ENCODE measurements at regions not wholly inside any gene's neighbourhood (a gene's known extent, or its start where the extent isn't known, plus 50 kb on each side); places are given as distances from the start of the nearest gene placed in this dataset.

GRCh38 chr1:229141271-229141670, 129.6 kb upstream of the RAB4A start (continued):
- TF ChIP-seq CTCF (IDR thresholded peaks at IDR 0.05; ENCODE audit: low read depth, low read length, missing input control) (no peak), FOXA1 (IDR thresholded peaks at IDR 0.05) (no peak), GABPA (IDR thresholded peaks at IDR 0.05 in 1 of 2, conservative IDR thresholded peaks at IDR 0.05 in 1 of 2) (no peak)

GRCh38 chr1:229141689-229142377, 129.1 kb upstream of the RAB4A start:
- no peak for DNase-seq (ENCODE audit: low spot score)
- 91% methylated on average over 5 of the region's 5 CpGs for WGBS
- no peaks in the 10 kb centered on the region for H3K9me3 ChIP-seq (ENCODE audit: control insufficient read depth in 4 of 4, low read length in 3 of 4)
- H3K4me1 ChIP-seq (ENCODE audit: control insufficient read depth in 4 of 4, insufficient read depth in 4 of 4, low read length in 3 of 4) = no peaks in the 10 kb centered on the region
- no peak overlapping the region for H3K9ac ChIP-seq (ENCODE audit: low read depth in 1 of 2, low read length in 2 of 2)
- H3K4me3 ChIP-seq (ENCODE audit: low read depth in 1 of 3, low read length in 3 of 3) = no peak overlapping the region
- TF ChIP-seq RXRA (IDR thresholded peaks at IDR 0.05) (no peak), GABPA (IDR thresholded peaks at IDR 0.05 in 1 of 2, conservative IDR thresholded peaks at IDR 0.05 in 1 of 2) (no peak), FOXA2 (IDR thresholded peaks at IDR 0.05) (no peak), NR2F2 (IDR thresholded peaks at IDR 0.05) (no peak), HNF4A (conservative IDR thresholded peaks at IDR 0.05) (no peak), FOXA1 (IDR thresholded peaks at IDR 0.05) (no peak), CTCF (IDR thresholded peaks at IDR 0.05; ENCODE audit: low read depth, low read length, missing input control) (no peak), EGR1 (IDR thresholded peaks at IDR 0.05; ENCODE audit: low read depth in 2 of 2) (no peak)
- no peak overlapping the region for H3K27ac ChIP-seq (ENCODE audit: low read depth in 1 of 2, low read length in 2 of 2)
- no peaks in the 10 kb centered on the region for H3K36me3 ChIP-seq (ENCODE audit: control insufficient read depth in 4 of 4, insufficient read depth in 3 of 4, low read depth in 1 of 4, low read length in 3 of 4)
- H3K27me3 ChIP-seq (ENCODE audit: control insufficient read depth in 4 of 4, insufficient read depth in 4 of 4, low read length in 3 of 4) = no peaks in the 10 kb centered on the region

GRCh38 chr1:229142471-229142870, 128.4 kb upstream of the RAB4A start:
- TF ChIP-seq RAD21 (IDR thresholded peaks at IDR 0.05) = no peak
- no peak for TF ChIP-seq ATF3 (IDR thresholded peaks at IDR 0.05)
- TF ChIP-seq HNF4G (IDR thresholded peaks at IDR 0.05) = no peak
- TF ChIP-seq SP1 (IDR thresholded peaks at IDR 0.05) = no peak
- no peak for TF ChIP-seq ZBTB33 (IDR thresholded peaks at IDR 0.05)
- TF ChIP-seq FOXA1 (IDR thresholded peaks at IDR 0.05) = no peak
- WGBS = 85% methylated on average over 2 of the region's 2 CpGs
- H3K36me3 ChIP-seq (ENCODE audit: control insufficient read depth in 4 of 4, insufficient read depth in 3 of 4, low read depth in 1 of 4, low read length in 3 of 4) = no peaks in the 10 kb centered on the region
- H3K27ac ChIP-seq (ENCODE audit: low read depth in 1 of 2, low read length in 2 of 2) = no peak overlapping the region
- no peak for DNase-seq (ENCODE audit: low spot score)
- no peaks in the 10 kb centered on the region for H3K27me3 ChIP-seq (ENCODE audit: control insufficient read depth in 4 of 4, insufficient read depth in 4 of 4, low read length in 3 of 4)
- peaks cover 0 to under 1% (median 0%) of the 10 kb centered on the region in 4 donors for H3K4me1 ChIP-seq (ENCODE audit: control insufficient read depth in 4 of 4, insufficient read depth in 4 of 4, low read length in 3 of 4)
- no peak overlapping the region for H3K4me3 ChIP-seq (ENCODE audit: low read depth in 1 of 3, low read length in 3 of 3)
- H3K9ac ChIP-seq (ENCODE audit: low read depth in 1 of 2, low read length in 2 of 2) = no peak overlapping the region
- H3K9me3 ChIP-seq (ENCODE audit: control insufficient read depth in 4 of 4, low read length in 3 of 4) = no peaks in the 10 kb centered on the region

Measured in liver (tissue), 8 donors.